SK-N-SH treated with all-trans-retinoic acid at 6 μM for 48 hours (cell line): ENCODE measurements at regions not wholly inside any gene's neighbourhood (a gene's known extent, or its start where the extent isn't known, plus 50 kb on each side); places are given as distances from the start of the nearest gene placed in this dataset.

Experiments
- CREB5 ChIP-seq: fragments of 250-450 bp; sonication (Bioruptor Pico); IDR thresholded peaks from 2 replicates; pipeline ENCODE4 v1.5.1; 2020; ENCODE audit warnings: low read depth, mild to moderate bottlenecking, moderate library complexity
- GLIS3 ChIP-seq: fragments of 250-450 bp; sonication (Bioruptor Pico); IDR thresholded peaks from 2 replicates; pipeline ENCODE4 v1.5.0; 2020; ENCODE audit warnings: mild to moderate bottlenecking, moderate library complexity
- PATZ1 ChIP-seq: fragments of 250-450 bp; sonication (Bioruptor Pico); IDR thresholded peaks from 2 replicates; pipeline ENCODE4 v1.8.0; 2020; ENCODE audit warnings: mild to moderate bottlenecking, moderate library complexity, borderline replicate concordance
- POU6F1 ChIP-seq: fragments of 250-450 bp; sonication (Bioruptor Pico); IDR thresholded peaks from 2 replicates; pipeline ENCODE4 v1.8.0; 2021; ENCODE audit warnings: low read depth, mild to moderate bottlenecking, moderate library complexity, borderline replicate concordance
- PPARA ChIP-seq: fragments of 250-450 bp; sonication (Bioruptor Pico); IDR thresholded peaks from 2 replicates; pipeline ENCODE4 v1.5.0; 2020; ENCODE audit warnings: mild to moderate bottlenecking, borderline replicate concordance
- SNAI2 ChIP-seq: fragments of 250-450 bp; sonication (Bioruptor Pico); IDR thresholded peaks from 2 replicates; pipeline ENCODE4 v1.5.0; 2020; ENCODE audit warnings: mild to moderate bottlenecking, moderate library complexity
- TSHZ2 ChIP-seq: fragments of 250-450 bp; sonication (Bioruptor Pico); IDR thresholded peaks from 2 replicates; pipeline ENCODE4 v1.5.0; 2020; ENCODE audit warnings: mild to moderate bottlenecking, moderate library complexity
- ZC3H10 ChIP-seq: fragments of 250-450 bp; sonication (Bioruptor Pico); IDR thresholded peaks from 2 replicates; pipeline ENCODE4 v1.5.1; 2021; ENCODE audit warnings: mild to moderate bottlenecking, moderate library complexity
- ZFP3 ChIP-seq: fragments of 250-450 bp; sonication (Bioruptor Pico); IDR thresholded peaks from 2 replicates; pipeline ENCODE4 v1.5.0; 2020; ENCODE audit warnings: mild to moderate bottlenecking, moderate library complexity
- ZFP30 ChIP-seq: fragments of 450-650 bp; formaldehyde crosslinking; IDR thresholded peaks from 2 replicates; pipeline ENCODE4 v1.5.0; 2022; ENCODE audit warnings: mild to moderate bottlenecking, moderate library complexity
- ZNF565 ChIP-seq: fragments of 450-650 bp; formaldehyde crosslinking; conservative IDR thresholded peaks from 2 replicates; pipeline ENCODE4 v1.5.0; 2020; ENCODE audit warnings: low read depth, mild to moderate bottlenecking, moderate library complexity
- ZNF70 ChIP-seq: fragments of 450-650 bp; formaldehyde crosslinking; IDR thresholded peaks from 2 replicates; pipeline ENCODE4 v1.5.0; 2020; ENCODE audit warnings: mild to moderate bottlenecking, moderate library complexity

GRCh38 chr18:40215979-40216378, 1739.1 kb upstream of the PIK3C3 start:
- no peak for TF ChIP-seq PATZ1 (CRISPR knock-in tag)
- TF ChIP-seq GLIS3 (CRISPR knock-in tag) = no peak
- no peak for TF ChIP-seq SNAI2 (CRISPR knock-in tag)
- TF ChIP-seq POU6F1 (CRISPR knock-in tag) = no peak
- TF ChIP-seq CREB5 (CRISPR knock-in tag) = no peak
- TF ChIP-seq ZFP3 = no peak
- TF ChIP-seq PPARA = no peak
- TF ChIP-seq ZFP30 = no peak
- TF ChIP-seq ZNF70 (CRISPR knock-in tag) = no peak
- no peak for TF ChIP-seq ZNF565 (CRISPR knock-in tag)
- TF ChIP-seq TSHZ2 (CRISPR knock-in tag) = no peak
- no peak for TF ChIP-seq ZC3H10
